ENCODE measurements at regions not wholly inside any gene's neighbourhood (a gene's known extent, or its start where the extent isn't known, plus 50 kb on each side); places are given as distances from the start of the nearest gene placed in this dataset.

DNA sequence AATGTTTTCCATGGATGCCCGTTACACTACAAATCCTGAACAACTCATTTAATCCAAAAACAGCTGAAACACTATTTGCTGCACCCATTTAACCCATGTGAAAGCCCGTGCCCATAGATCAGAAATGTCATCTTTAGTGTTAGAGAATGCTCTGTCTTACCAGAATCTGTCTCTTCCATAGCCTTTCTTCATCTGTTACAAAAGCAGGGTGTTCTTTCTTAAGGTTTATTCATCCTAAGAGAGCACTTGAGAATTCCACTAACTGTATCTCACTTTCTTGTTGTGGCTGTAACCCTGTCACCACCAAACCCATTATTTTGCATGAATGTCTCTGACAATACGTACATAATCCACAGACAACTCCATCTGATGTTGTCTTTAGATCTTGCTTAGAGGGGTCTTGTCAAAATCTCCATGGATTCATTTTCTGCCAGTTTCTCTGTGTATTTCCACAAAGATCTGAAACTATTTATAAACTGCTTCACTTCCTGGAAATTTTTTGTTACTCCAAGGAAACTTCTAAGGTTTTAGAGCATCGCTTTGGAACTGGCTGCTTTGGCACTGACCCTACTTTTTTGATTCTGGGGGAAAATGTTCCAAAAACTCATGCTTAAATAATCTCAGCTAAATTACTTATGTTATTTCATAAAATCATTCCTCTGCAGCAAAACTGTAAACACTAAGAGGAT, 167.8 kb upstream of the CCDC54 start:
- no peaks in the 10 kb centered on the region for H3K36me3 Mint-ChIP-seq (ENCODE audit: low read depth)
- TF ChIP-seq, protein P1, sequence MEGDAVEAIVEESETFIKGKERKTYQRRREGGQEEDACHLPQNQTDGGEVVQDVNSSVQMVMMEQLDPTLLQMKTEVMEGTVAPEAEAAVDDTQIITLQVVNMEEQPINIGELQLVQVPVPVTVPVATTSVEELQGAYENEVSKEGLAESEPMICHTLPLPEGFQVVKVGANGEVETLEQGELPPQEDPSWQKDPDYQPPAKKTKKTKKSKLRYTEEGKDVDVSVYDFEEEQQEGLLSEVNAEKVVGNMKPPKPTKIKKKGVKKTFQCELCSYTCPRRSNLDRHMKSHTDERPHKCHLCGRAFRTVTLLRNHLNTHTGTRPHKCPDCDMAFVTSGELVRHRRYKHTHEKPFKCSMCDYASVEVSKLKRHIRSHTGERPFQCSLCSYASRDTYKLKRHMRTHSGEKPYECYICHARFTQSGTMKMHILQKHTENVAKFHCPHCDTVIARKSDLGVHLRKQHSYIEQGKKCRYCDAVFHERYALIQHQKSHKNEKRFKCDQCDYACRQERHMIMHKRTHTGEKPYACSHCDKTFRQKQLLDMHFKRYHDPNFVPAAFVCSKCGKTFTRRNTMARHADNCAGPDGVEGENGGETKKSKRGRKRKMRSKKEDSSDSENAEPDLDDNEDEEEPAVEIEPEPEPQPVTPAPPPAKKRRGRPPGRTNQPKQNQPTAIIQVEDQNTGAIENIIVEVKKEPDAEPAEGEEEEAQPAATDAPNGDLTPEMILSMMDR (IDR thresholded peaks at IDR 0.05; ENCODE audit: unreplicated experiment in 3 of 3) = no peak

DNA sequence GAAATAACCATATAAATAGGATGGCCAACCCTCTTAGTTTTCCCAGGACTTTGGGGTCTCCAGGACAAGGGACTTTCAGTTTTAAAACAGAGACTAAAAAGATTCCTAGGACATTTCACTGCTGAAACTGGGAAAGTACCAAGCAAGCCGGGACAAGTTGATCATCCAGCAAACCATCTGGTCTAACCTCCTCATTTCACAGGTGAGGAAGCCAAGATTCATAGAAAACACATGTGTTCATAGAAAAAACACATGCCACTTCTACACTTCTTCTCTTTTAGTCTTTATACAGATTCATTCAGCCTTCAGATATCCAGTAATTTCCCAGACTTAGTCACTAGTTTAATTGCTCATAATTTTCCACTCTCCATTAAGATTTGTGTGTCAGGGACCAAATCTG, 165.6 kb upstream of the CCDC54 start:
- H3K36me3 Mint-ChIP-seq (ENCODE audit: low read depth) = no peaks in the 10 kb centered on the region
- TF ChIP-seq, protein P1 (IDR thresholded peaks at IDR 0.05; ENCODE audit: unreplicated experiment in 3 of 3) = no peak
- peak overlapping the region; percentile 49 to 97 (median 76) for H3K27ac Mint-ChIP-seq
- H3K27me3 Mint-ChIP-seq (ENCODE audit: low read depth) = no peaks in the 10 kb centered on the region
- H3K4me1 Mint-ChIP-seq = peaks cover 78% of the 10 kb centered on the region
- H3K9me3 Mint-ChIP-seq = peaks cover 13% of the 10 kb centered on the region
- H3K4me3 Mint-ChIP-seq = peak overlapping the region in 1 of 3 experiments; percentile 34

More for the DNA sequence above, 167.8 kb upstream of the CCDC54 start:
- Mint-ChIP-seq H3K27ac (peak overlapping the region; percentile 95 to 98 (median 97)), H3K4me1 (peaks cover 79% of the 10 kb centered on the region), H3K27me3 (ENCODE audit: low read depth) (no peaks in the 10 kb centered on the region), H3K9me3 (peaks cover 3% of the 10 kb centered on the region), H3K4me3 (peak overlapping the region in 2 of 3 experiments; percentile 13 to 67)

DNA sequence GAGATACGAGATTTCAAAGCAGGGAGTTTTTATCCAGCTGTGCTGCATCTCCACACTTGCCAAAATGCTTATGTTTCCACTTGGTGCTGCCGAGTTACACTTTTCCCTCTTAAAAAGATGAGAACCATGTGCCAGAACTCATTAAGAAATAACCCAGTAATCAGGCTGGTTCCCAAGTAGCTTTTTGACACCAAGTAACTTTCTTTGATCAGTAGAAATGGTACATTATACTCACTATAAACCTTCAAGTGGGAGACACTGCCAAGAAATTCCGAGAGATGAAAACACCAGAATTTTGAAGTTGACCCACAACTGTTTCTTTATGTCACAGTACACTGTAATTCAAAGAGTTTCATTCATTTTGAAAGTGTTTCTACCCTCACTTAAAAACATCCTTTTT, 164.6 kb upstream of the CCDC54 start:
- Mint-ChIP-seq H3K4me1 (peaks cover 72% of the 10 kb centered on the region), H3K27ac (peak overlapping the region; percentile 65 to 97 (median 92)), H3K4me3 (peak overlapping the region in 1 of 3 experiments; percentile 44), H3K9me3 (peaks cover 13% of the 10 kb centered on the region), H3K27me3 (ENCODE audit: low read depth) (no peaks in the 10 kb centered on the region), H3K36me3 (ENCODE audit: low read depth) (no peaks in the 10 kb centered on the region)
- TF ChIP-seq, protein P1 (IDR thresholded peaks at IDR 0.05; ENCODE audit: unreplicated experiment in 3 of 3) = no peak

DNA sequence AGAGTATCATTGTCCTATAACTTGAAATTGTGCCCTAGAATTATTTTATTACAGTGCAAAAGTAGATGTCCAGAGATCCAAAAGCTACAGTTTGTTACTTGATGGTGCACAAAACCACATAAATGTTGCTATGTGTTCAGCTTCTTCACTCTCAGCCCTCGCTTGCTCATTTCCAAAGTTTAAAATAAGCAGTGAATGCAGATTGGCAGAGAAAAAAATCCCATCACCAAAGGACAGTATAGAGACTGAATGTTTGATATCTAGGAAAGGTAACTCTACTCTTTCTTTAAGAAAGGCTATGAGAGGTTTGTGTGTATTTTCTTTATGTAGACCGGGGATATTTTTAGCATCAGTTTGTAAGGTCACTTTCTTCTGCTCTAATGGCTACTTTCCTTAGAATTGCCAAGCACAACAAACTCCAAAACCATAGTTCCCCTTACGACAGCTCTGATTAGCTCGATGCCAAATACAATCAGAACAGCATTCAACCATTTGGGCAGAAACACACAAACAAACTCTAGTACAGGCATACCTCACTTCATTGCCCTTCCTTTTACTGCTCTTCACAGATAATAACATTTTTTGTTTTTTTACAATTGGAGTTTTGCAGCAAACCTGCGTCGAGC, 164.1 kb upstream of the CCDC54 start:
- peak overlapping the region; percentile 65 to 97 (median 92) for H3K27ac Mint-ChIP-seq
- TF ChIP-seq, protein P1 (IDR thresholded peaks at IDR 0.05; ENCODE audit: unreplicated experiment in 3 of 3) = no peak
- H3K4me1 Mint-ChIP-seq = peaks cover 67% of the 10 kb centered on the region
- H3K27me3 Mint-ChIP-seq (ENCODE audit: low read depth) = no peaks in the 10 kb centered on the region
- H3K4me3 Mint-ChIP-seq = peak overlapping the region in 1 of 3 experiments; percentile 44
- H3K9me3 Mint-ChIP-seq = peaks cover 13% of the 10 kb centered on the region
- H3K36me3 Mint-ChIP-seq (ENCODE audit: low read depth) = no peaks in the 10 kb centered on the region

DNA sequence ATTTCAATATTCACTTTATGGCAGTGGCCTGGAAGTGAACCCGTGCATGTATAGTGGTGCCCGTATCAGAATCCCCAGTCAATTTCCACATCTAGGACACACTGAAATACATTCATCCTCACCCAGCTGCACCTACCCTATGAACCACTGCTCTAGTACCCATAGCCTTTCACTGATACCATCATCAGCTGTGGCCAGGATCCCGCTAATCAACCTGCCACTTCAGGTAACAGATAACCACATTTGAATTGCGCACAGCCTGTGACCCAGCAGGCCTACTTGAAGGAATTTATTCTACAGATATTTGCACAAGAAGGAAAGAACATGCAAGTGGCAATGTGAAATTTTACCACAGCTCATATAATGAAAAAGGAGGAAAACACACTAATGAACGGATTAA, 161.0 kb upstream of the CCDC54 start:
- Mint-ChIP-seq H3K36me3 (ENCODE audit: low read depth) (no peaks in the 10 kb centered on the region), H3K4me1 (peaks cover 52% of the 10 kb centered on the region), H3K9me3 (peaks cover 13% of the 10 kb centered on the region), H3K27me3 (ENCODE audit: low read depth) (no peaks in the 10 kb centered on the region), H3K4me3 (no peak overlapping the region), H3K27ac (peak overlapping the region in 2 of 3 experiments; percentile 43 to 62)
- TF ChIP-seq, protein P1 (IDR thresholded peaks at IDR 0.05; ENCODE audit: unreplicated experiment in 3 of 3) = no peak
